GM12875 (cell line): ENCODE measurements at regions not wholly inside any gene's neighbourhood (a gene's known extent, or its start where the extent isn't known, plus 50 kb on each side); places are given as distances from the start of the nearest gene placed in this dataset.
"Not testable (repeated sequence)": the region's sequence is repeated elsewhere in the genome, so short reads cannot be mapped to it uniquely, and the experiment has no call there.

Experiments used
- H3K4me3 ChIP-seq: one replicate; pipeline ENCODE4 v1.5.1; 2011; ENCODE audit warnings: low read depth, low read length, control low read depth
- CTCF ChIP-seq: IDR thresholded peaks from 2 replicates; pipeline ENCODE4 v1.5.1; 2011; ENCODE audit warnings: low read depth, mild to moderate bottlenecking, control low read depth, inconsistent platforms, low read length, moderate library complexity, borderline replicate concordance; ENCODE audit not compliant: insufficient read depth

GRCh38 chr7:55743454-55743717, 119.2 kb downstream of the SEPTIN14 start:
- H3K4me3 ChIP-seq: not testable (repeated sequence)

- H3K4me3 ChIP-seq: not testable (repeated sequence)
Measured at GRCh38 chr7:55742651-55743453, 119.7 kb downstream of the SEPTIN14 start.

- H3K4me3 ChIP-seq: not testable (repeated sequence)
Measured at GRCh38 chr7:55741721-55742631, 120.6 kb downstream of the SEPTIN14 start.

GRCh38 chr7:55740633-55741250, 121.8 kb downstream of the SEPTIN14 start:
- H3K4me3 ChIP-seq: not testable (repeated sequence)

GRCh38 chr7:55740053-55740452, 122.5 kb downstream of the SEPTIN14 start:
- H3K4me3 ChIP-seq: not testable (repeated sequence)

- H3K4me3 ChIP-seq: not testable (repeated sequence)
Measured at GRCh38 chr7:55736641-55737221, 125.8 kb downstream of the SEPTIN14 start.

- no peak for TF ChIP-seq CTCF
- no peak overlapping the region for H3K4me3 ChIP-seq
Measured at GRCh38 chr7:55733241-55734140, 129.1 kb downstream of the SEPTIN14 start.

- TF ChIP-seq CTCF: no peak
- no peak overlapping the region for H3K4me3 ChIP-seq
Measured at GRCh38 chr7:55731931-55732330, 130.6 kb downstream of the SEPTIN14 start.

GRCh38 chr7:55730197-55730596, 132.4 kb downstream of the SEPTIN14 start:
- TF ChIP-seq CTCF: no peak
- no peak overlapping the region for H3K4me3 ChIP-seq

- H3K4me3 ChIP-seq: no peak overlapping the region
- TF ChIP-seq CTCF: no peak
Measured at GRCh38 chr7:55723621-55723941, 139.0 kb downstream of the SEPTIN14 start.
